SK-N-SH treated with all-trans-retinoic acid at 6 μM for 48 hours (cell line): ENCODE measurements at regions not wholly inside any gene's neighbourhood (a gene's known extent, or its start where the extent isn't known, plus 50 kb on each side); places are given as distances from the start of the nearest gene placed in this dataset.

Experiments used
- ATAC-seq: fragments of 200-7000 bp; cut with Tn5 transposase; 3 replicates; pipeline ENCODE4 v1.9.1; 2020; ENCODE audit warnings: mild to moderate bottlenecking, moderate library complexity
- BACH2 ChIP-seq: fragments of 250-450 bp; sonication (Bioruptor Pico); IDR thresholded peaks from 2 replicates; pipeline ENCODE4 v1.9.0; 2021; ENCODE audit warnings: mild to moderate bottlenecking, borderline replicate concordance
- CREB5 ChIP-seq: fragments of 250-450 bp; sonication (Bioruptor Pico); IDR thresholded peaks from 2 replicates; pipeline ENCODE4 v1.5.1; 2020; ENCODE audit warnings: low read depth, mild to moderate bottlenecking, moderate library complexity
- CSDC2 ChIP-seq: fragments of 250-450 bp; sonication (Bioruptor Pico); IDR thresholded peaks from 2 replicates; pipeline ENCODE4 v1.5.0; 2020; ENCODE audit warnings: mild to moderate bottlenecking, moderate library complexity
- CSRNP3 ChIP-seq: fragments of 250-450 bp; sonication (Bioruptor Pico); IDR thresholded peaks from 2 replicates; pipeline ENCODE4 v1.5.1; 2021; ENCODE audit warnings: mild to moderate bottlenecking, moderate library complexity
- ESRRG ChIP-seq: fragments of 250-450 bp; sonication (Bioruptor Pico); IDR thresholded peaks from 2 replicates; pipeline ENCODE4 v1.6.1; 2021; ENCODE audit warnings: mild to moderate bottlenecking
- GLIS3 ChIP-seq: fragments of 250-450 bp; sonication (Bioruptor Pico); IDR thresholded peaks from 2 replicates; pipeline ENCODE4 v1.5.0; 2020; ENCODE audit warnings: mild to moderate bottlenecking, moderate library complexity
- ISL1 ChIP-seq: fragments of 250-450 bp; sonication (Bioruptor Pico); IDR thresholded peaks from 2 replicates; pipeline ENCODE4 v2.1.2; 2022; ENCODE audit warnings: mild to moderate bottlenecking, moderate library complexity
- OSR1 ChIP-seq: fragments of 250-450 bp; sonication (Bioruptor Pico); IDR thresholded peaks from 2 replicates; pipeline ENCODE4 v1.8.0; 2022; ENCODE audit warnings: moderate library complexity, mild to moderate bottlenecking, inconsistent platforms
- PATZ1 ChIP-seq: fragments of 250-450 bp; sonication (Bioruptor Pico); IDR thresholded peaks from 2 replicates; pipeline ENCODE4 v1.8.0; 2020; ENCODE audit warnings: mild to moderate bottlenecking, moderate library complexity, borderline replicate concordance
- PPARA ChIP-seq: fragments of 250-450 bp; sonication (Bioruptor Pico); IDR thresholded peaks from 2 replicates; pipeline ENCODE4 v1.5.0; 2020; ENCODE audit warnings: mild to moderate bottlenecking, borderline replicate concordance
- SNAI2 ChIP-seq: fragments of 250-450 bp; sonication (Bioruptor Pico); IDR thresholded peaks from 2 replicates; pipeline ENCODE4 v1.5.0; 2020; ENCODE audit warnings: mild to moderate bottlenecking, moderate library complexity
- TCF4 ChIP-seq: fragments of 250-450 bp; sonication (Bioruptor Pico); IDR thresholded peaks from 2 replicates; pipeline ENCODE4 v1.8.0; 2021; ENCODE audit warnings: mild to moderate bottlenecking, moderate library complexity, borderline replicate concordance
- TOX ChIP-seq: fragments of 250-450 bp; sonication (Bioruptor Pico); IDR thresholded peaks from 2 replicates; pipeline ENCODE4 v1.8.0; 2021; ENCODE audit warnings: mild to moderate bottlenecking, moderate library complexity, borderline replicate concordance
- TSHZ2 ChIP-seq: fragments of 250-450 bp; sonication (Bioruptor Pico); IDR thresholded peaks from 2 replicates; pipeline ENCODE4 v1.5.0; 2020; ENCODE audit warnings: mild to moderate bottlenecking, moderate library complexity
- ZC3H10 ChIP-seq: fragments of 250-450 bp; sonication (Bioruptor Pico); IDR thresholded peaks from 2 replicates; pipeline ENCODE4 v1.5.1; 2021; ENCODE audit warnings: mild to moderate bottlenecking, moderate library complexity
- ZFP3 ChIP-seq: fragments of 250-450 bp; sonication (Bioruptor Pico); IDR thresholded peaks from 2 replicates; pipeline ENCODE4 v1.5.0; 2020; ENCODE audit warnings: mild to moderate bottlenecking, moderate library complexity
- ZFP30 ChIP-seq: fragments of 450-650 bp; formaldehyde crosslinking; IDR thresholded peaks from 2 replicates; pipeline ENCODE4 v1.5.0; 2022; ENCODE audit warnings: mild to moderate bottlenecking, moderate library complexity
- ZNF565 ChIP-seq: fragments of 450-650 bp; formaldehyde crosslinking; conservative IDR thresholded peaks from 2 replicates; pipeline ENCODE4 v1.5.0; 2020; ENCODE audit warnings: low read depth, mild to moderate bottlenecking, moderate library complexity
- ZNF70 ChIP-seq: fragments of 450-650 bp; formaldehyde crosslinking; IDR thresholded peaks from 2 replicates; pipeline ENCODE4 v1.5.0; 2020; ENCODE audit warnings: mild to moderate bottlenecking, moderate library complexity
- ZNF8 ChIP-seq: fragments of 450-650 bp; formaldehyde crosslinking; IDR thresholded peaks from 2 replicates; pipeline ENCODE4 v1.5.0; 2020; ENCODE audit warnings: mild to moderate bottlenecking, moderate library complexity

- TF ChIP-seq CREB5 (CRISPR knock-in tag), result no peak
- no peak for TF ChIP-seq TCF4
- TF ChIP-seq BACH2 (CRISPR knock-in tag), result no peak
- no peak for TF ChIP-seq ZNF8 (CRISPR knock-in tag)
- no peak for TF ChIP-seq SNAI2 (CRISPR knock-in tag)
- no peak for TF ChIP-seq ZNF565 (CRISPR knock-in tag)
- TF ChIP-seq ISL1 (CRISPR knock-in tag), result no peak
- no peak for TF ChIP-seq OSR1 (CRISPR knock-in tag)
- no peak for TF ChIP-seq ZNF70
- TF ChIP-seq CSDC2, result no peak
- TF ChIP-seq ZC3H10 (CRISPR knock-in tag), result no peak
- no peak for TF ChIP-seq PATZ1 (CRISPR knock-in tag)
- TF ChIP-seq, all 23 proteins: peak for 0
Measured at GRCh38 chr11:112724496-112724790, 236.8 kb upstream of the NCAM1 start (continued).

GRCh38 chr11:112725636-112726035, 235.6 kb upstream of the NCAM1 start:
- no peak for TF ChIP-seq BACH2 (CRISPR knock-in tag)
- no peak for TF ChIP-seq ZFP3 (CRISPR knock-in tag)
- no peak for TF ChIP-seq TCF4
- no peak for TF ChIP-seq CREB5 (CRISPR knock-in tag)
- TF ChIP-seq GLIS3, result no peak
- ATAC-seq, result no peak

GRCh38 chr11:112727341-112727841, 233.8 kb upstream of the NCAM1 start:
- ATAC-seq, result no peak
- TF ChIP-seq TOX (CRISPR knock-in tag) (no peak), ISL1 (CRISPR knock-in tag) (peak; percentile 70)

- ATAC-seq, result no peak
- TF ChIP-seq ISL1 (CRISPR knock-in tag) (no peak), GLIS3 (no peak), ZNF8 (CRISPR knock-in tag) (no peak), CSRNP3 (no peak), TSHZ2 (CRISPR knock-in tag) (no peak), CREB5 (CRISPR knock-in tag) (no peak), TOX (CRISPR knock-in tag) (no peak), CSDC2 (no peak), ESRRG (CRISPR knock-in tag) (no peak), PPARA (CRISPR knock-in tag) (no peak), ZFP3 (CRISPR knock-in tag) (no peak), ZFP30 (CRISPR knock-in tag) (no peak), ZNF565 (CRISPR knock-in tag) (no peak)
- TF ChIP-seq, all 23 proteins: peak for 0
Measured at GRCh38 chr11:112728288-112728687, 232.9 kb upstream of the NCAM1 start.
